IMR-90 (cell line): ENCODE measurements at regions not wholly inside any gene's neighbourhood (a gene's known extent, or its start where the extent isn't known, plus 50 kb on each side); places are given as distances from the start of the nearest gene placed in this dataset.

Experiments
- ATAC-seq: fragments of 200-7000 bp; cut with Tn5 transposase; 2 replicates; pipeline ENCODE4 v1.9.1; 2020; ENCODE audit warnings: low read depth, mild to moderate bottlenecking, moderate library complexity
- BruUV-seq: library from RNA; stranded (reverse); fragments of 400-500 nt; replicated peaks from 2 replicates; lab custom pipeline; 2021; lab: Mats Ljungman, UMichigan
- CTCF ChIA-PET: fragments of 300-600 bp; formaldehyde crosslinking; extraction: SDS; loops from one replicate; lab custom pipeline; 2021; ENCODE audit warnings: antibody characterized with exemption; lab: Yijun Ruan, JAX
- POLR2A ChIA-PET: fragments of 300-600 bp; sonication (Branson Sonifier 250); formaldehyde crosslinking; loops from one replicate; lab custom pipeline; 2022; ENCODE audit warnings: antibody characterized with exemption; ENCODE audit not compliant: unreplicated experiment; lab: Charles Lee
- DNase-seq: peaks from one replicate; pipeline ENCODE4 v3.0.0; 2013
- H2AFZ ChIP-seq: replicated peaks from 2 replicates; pipeline ENCODE3; 2013; ENCODE audit warnings: low read length, mild to moderate bottlenecking; ENCODE audit not compliant: poor library complexity
- H2AK5ac ChIP-seq: 2 replicates; pipeline ENCODE4 v1.6.1; 2013; ENCODE audit warnings: low read depth, low read length, inconsistent platforms
- H2AK9ac ChIP-seq: replicated peaks from 2 replicates; pipeline ENCODE3; 2013; ENCODE audit warnings: mild to moderate bottlenecking, low read depth, low read length, moderate library complexity; ENCODE audit not compliant: poor library complexity
- H2BK120ac ChIP-seq: 2 replicates; pipeline ENCODE4 v1.6.1; 2013; ENCODE audit warnings: low read depth, low read length, inconsistent platforms
- H2BK15ac ChIP-seq: 3 replicates; pipeline ENCODE4 v1.6.1; 2013; ENCODE audit warnings: low read depth, low read length, inconsistent platforms
- H2BK20ac ChIP-seq: 2 replicates; pipeline ENCODE4 v1.6.1; 2013; ENCODE audit warnings: low read depth, mild to moderate bottlenecking, inconsistent platforms, low read length, moderate library complexity
- H2BK5ac ChIP-seq: 2 replicates; pipeline ENCODE4 v1.6.1; 2013; ENCODE audit warnings: mild to moderate bottlenecking, low read depth, low read length, inconsistent platforms; ENCODE audit not compliant: poor library complexity, severe bottlenecking
- H3K14ac ChIP-seq: replicated peaks from 2 replicates; pipeline ENCODE4 v1.6.1; 2013; ENCODE audit warnings: low read depth, low read length, inconsistent platforms
- H3K18ac ChIP-seq: 2 replicates; pipeline ENCODE4 v1.6.1; 2013; ENCODE audit warnings: low read depth, low read length, control low read depth
- H3K23ac ChIP-seq: 2 replicates; pipeline ENCODE4 v1.6.1; 2013; ENCODE audit warnings: low read depth, low read length, inconsistent platforms
- H3K27ac ChIP-seq: 2 replicates; pipeline ENCODE4 v1.5.1; 2013; ENCODE audit warnings: mild to moderate bottlenecking, control low read depth, low read length; ENCODE audit not compliant: insufficient read depth
- H3K27me3 ChIP-seq: 2 replicates; pipeline ENCODE4 v1.6.1; 2013; ENCODE audit warnings: low read length; ENCODE audit not compliant: control insufficient read depth, insufficient read depth
- H3K36me3 ChIP-seq: 2 replicates; pipeline ENCODE4 v1.6.1; 2013; ENCODE audit warnings: low read length, mixed read lengths; ENCODE audit not compliant: control insufficient read depth, insufficient read depth
- H3K4ac ChIP-seq: 2 replicates; pipeline ENCODE4 v1.6.1; 2013; ENCODE audit warnings: low read depth, low read length, inconsistent platforms
- H3K4me1 ChIP-seq: 2 replicates; pipeline ENCODE4 v1.6.1; 2013; ENCODE audit warnings: low read length, mixed read lengths; ENCODE audit not compliant: control insufficient read depth, insufficient read depth
- H3K4me2 ChIP-seq: 2 replicates; pipeline ENCODE4 v1.6.1; 2013; ENCODE audit warnings: low read depth, mild to moderate bottlenecking, control low read depth, low read length, moderate library complexity
- H3K4me3 ChIP-seq: 2 replicates; pipeline ENCODE4 v1.5.1; 2013; ENCODE audit warnings: low read depth, mild to moderate bottlenecking, control low read depth, low read length, moderate library complexity; ENCODE audit not compliant: insufficient read depth
- H3K56ac ChIP-seq: 2 replicates; pipeline ENCODE4 v1.6.1; 2013; ENCODE audit warnings: low read length, inconsistent platforms; ENCODE audit not compliant: insufficient read depth; ENCODE audit errors: extremely low read depth
- H3K79me1 ChIP-seq, 2 experiments: 2 replicates each; pipeline ENCODE4 v1.6.1; 2013; ENCODE audit warnings: low read length in 2 of 2, inconsistent platforms in 1 of 2, low read depth in 1 of 2
- H3K9ac ChIP-seq: 2 replicates; pipeline ENCODE4 v1.6.1; 2013; ENCODE audit warnings: low read depth, low read length, control low read depth
- H3K9me1 ChIP-seq: 2 replicates; pipeline ENCODE4 v1.6.1; 2013; ENCODE audit warnings: low read length, inconsistent platforms; ENCODE audit not compliant: insufficient read depth
- H3K9me3 ChIP-seq: 2 replicates; pipeline ENCODE4 v1.6.1; 2013; ENCODE audit warnings: low read length; ENCODE audit not compliant: control insufficient read depth, insufficient read depth
- H4K20me1 ChIP-seq: 2 replicates; pipeline ENCODE4 v1.6.1; 2013; ENCODE audit warnings: low read length, inconsistent platforms; ENCODE audit not compliant: insufficient read depth
- H4K5ac ChIP-seq: 2 replicates; pipeline ENCODE4 v1.6.1; 2013; ENCODE audit warnings: mild to moderate bottlenecking, low read depth, low read length, control low read depth
- H4K8ac ChIP-seq, 2 experiments: 2 replicates each; pipeline ENCODE4 v1.6.1; 2013; ENCODE audit warnings: low read depth in 2 of 2, low read length in 2 of 2, control low read depth in 1 of 2, inconsistent platforms in 1 of 2
- H4K91ac ChIP-seq: 2 replicates; pipeline ENCODE4 v1.6.1; 2013; ENCODE audit warnings: low read depth, low read length, inconsistent platforms; ENCODE audit not compliant: insufficient read depth
- BHLHE40 ChIP-seq: fragments of 150-350 bp; IDR thresholded peaks from 2 replicates; pipeline ENCODE4 v1.6.1; 2016; ENCODE audit warnings: mild to moderate bottlenecking, low read depth, low read length
- CEBPB ChIP-seq: IDR thresholded peaks from 2 replicates; pipeline ENCODE4 v1.6.1; 2012; ENCODE audit warnings: low read depth, low read length, improper control_type of control experiment
- CHD1 ChIP-seq: IDR thresholded peaks from 2 replicates; pipeline ENCODE4 v1.6.1; 2012; ENCODE audit warnings: low read depth, low read length, improper control_type of control experiment
- FOS ChIP-seq: fragments of 150-350 bp; IDR thresholded peaks from 2 replicates; pipeline ENCODE4 v1.6.1; 2016; ENCODE audit warnings: low read depth, low read length
- MAFK ChIP-seq: IDR thresholded peaks from 2 replicates; pipeline ENCODE4 v1.6.1; 2012; ENCODE audit warnings: low read depth, low read length, improper control_type of control experiment
- MAZ ChIP-seq: IDR thresholded peaks from 2 replicates; pipeline ENCODE4 v1.6.1; 2012; ENCODE audit warnings: low read depth, mild to moderate bottlenecking, low read length, improper control_type of control experiment, moderate library complexity, borderline replicate concordance
- MXI1 ChIP-seq: IDR thresholded peaks from 2 replicates; pipeline ENCODE4 v1.6.1; 2012; ENCODE audit warnings: low read depth, mild to moderate bottlenecking, low read length, moderate library complexity, borderline replicate concordance
- NFE2L2 ChIP-seq: fragments of 150-350 bp; IDR thresholded peaks from 2 replicates; pipeline ENCODE4 v1.6.1; 2016; ENCODE audit warnings: low read depth, mild to moderate bottlenecking, low read length
- POLR2A ChIP-seq: IDR thresholded peaks from 2 replicates; pipeline ENCODE4 v1.6.1; 2012; ENCODE audit warnings: mild to moderate bottlenecking, low read depth, low read length
- RAD21 ChIP-seq: IDR thresholded peaks from 2 replicates; pipeline ENCODE4 v1.6.1; 2012; ENCODE audit warnings: low read length, improper control_type of control experiment
- RCOR1 ChIP-seq: IDR thresholded peaks from 2 replicates; pipeline ENCODE4 v1.6.1; 2012; ENCODE audit warnings: mild to moderate bottlenecking, low read length, improper control_type of control experiment; ENCODE audit not compliant: insufficient replicate concordance
- RFX5 ChIP-seq: IDR thresholded peaks from 2 replicates; pipeline ENCODE4 v1.8.0; 2012; ENCODE audit warnings: low read depth, mild to moderate bottlenecking, low read length, moderate library complexity
- SMC3 ChIP-seq: fragments of 150-350 bp; IDR thresholded peaks from 2 replicates; pipeline ENCODE4 v1.6.1; 2016; ENCODE audit warnings: low read depth, mild to moderate bottlenecking, antibody characterized with exemption, low read length, moderate library complexity
- WGBS, 2 experiments: methylation state at CpG; one replicate each; pipeline versions ENCODE4 v1.1.5 to v1.1.7; 2013; ENCODE audit warnings: missing lambda C conversion rate in 2 of 2; ENCODE audit not compliant: insufficient read length in 1 of 2; ENCODE audit errors: extremely low coverage in 2 of 2; 5-methylcytosine and 5-hydroxymethylcytosine counted together
- dilution Hi-C: fragments of 300-500 bp; cut with HindIII; formaldehyde crosslinking; loops from one replicate; pipeline ENCODE4 v1.14.3; 2018; ENCODE audit warnings: low sequenced_read_pairs; ENCODE audit not compliant: unreplicated experiment
- in situ Hi-C: fragments of 300-500 bp; cut with MboI; formaldehyde crosslinking; loops from 3 replicates; pipeline ENCODE4 v1.14.3; 2019; ENCODE audit warnings: low sequenced_read_pairs, inconsistent platforms, mixed read lengths
- intact Hi-C: fragments of 100-400 bp; cut with micrococcal nuclease; formaldehyde crosslinking; loops from 2 replicates; pipeline ENCODE4 v1.10.0; 2022
- TF ChIP-seq, protein P1 (sequence below): fragments of 150-350 bp; IDR thresholded peaks from 2 replicates; pipeline ENCODE4 v1.6.1; 2016; ENCODE audit warnings: low read depth, mild to moderate bottlenecking, low read length, moderate library complexity, borderline replicate concordance
- TF ChIP-seq, protein P2 (sequence below): fragments of 150-350 bp; IDR thresholded peaks from 2 replicates; pipeline ENCODE4 v1.6.1; 2017; ENCODE audit warnings: mild to moderate bottlenecking, antibody characterized with exemption, low read length, low read depth
- TF ChIP-seq, protein P3 (sequence below): conservative IDR thresholded peaks from 2 replicates; pipeline ENCODE4 v1.5.1; 2012; ENCODE audit warnings: mild to moderate bottlenecking, low read depth, low read length, improper control_type of control experiment

DNA sequence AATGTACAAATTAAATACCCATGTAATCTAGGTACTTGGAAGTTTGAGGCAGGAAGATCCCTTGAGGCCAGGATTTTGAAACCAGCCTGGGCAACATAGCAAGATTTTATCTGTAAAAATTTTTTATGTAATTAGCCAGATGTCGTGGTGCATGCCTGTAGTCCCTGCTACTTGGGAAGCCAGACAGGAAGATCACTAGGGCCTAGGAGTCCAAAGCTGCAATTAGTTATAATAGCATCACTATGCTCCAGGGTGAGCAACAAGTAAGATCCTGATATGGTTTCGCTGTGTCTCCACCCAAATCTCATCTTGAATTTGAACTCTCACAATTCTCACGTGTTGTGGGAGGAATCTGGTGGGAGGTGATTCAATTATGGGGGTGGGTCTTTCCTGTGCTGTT, 535.8 kb downstream of the TENT5A start:
- Histone ChIP-seq H2AK5ac (no peak overlapping the region), H3K56ac (no peak overlapping the region), H2AK9ac (no peak overlapping the region), H3K27me3 (no peaks in the 10 kb centered on the region), H4K8ac (no peak overlapping the region), H3K14ac (no peak overlapping the region), H3K9me3 (0 out of 2 replicates have a peak, but pooled peaks cover 1% of the 10 kb centered on the region), H2BK5ac (no peak overlapping the region), H3K27ac (no peak overlapping the region), H3K4me1 (no peaks in the 10 kb centered on the region), H3K4me2 (no peak overlapping the region), H3K4ac (no peak overlapping the region), H2AFZ (no peak overlapping the region), H2BK15ac (no peak overlapping the region), H3K79me1 (no peaks in the 10 kb centered on the region), H2BK120ac (no peak overlapping the region), H3K36me3 (no peaks in the 10 kb centered on the region), H3K9ac (no peak overlapping the region), H3K18ac (no peak overlapping the region), H4K20me1 (no peaks in the 10 kb centered on the region), H3K4me3 (no peak overlapping the region), H4K5ac (no peak overlapping the region), H2BK20ac (no peak overlapping the region), H3K23ac (no peak overlapping the region), H4K91ac (no peak overlapping the region), H3K9me1 (no peaks in the 10 kb centered on the region)
- in situ Hi-C loops (no loop called here), dilution Hi-C loops (no loop called here), intact Hi-C loops (no loop called here)
- CTCF ChIA-PET: no interaction called here
- DNase-seq (no peak), ATAC-seq (no peak)
- no CpG with 5 or more reads among the region's 3 CpGs for WGBS, 2 experiments
- POLR2A ChIA-PET: no interaction called here
- TF ChIP-seq FOS (no peak), POLR2A (no peak), RFX5 (no peak), RAD21 (no peak), CHD1 (no peak), NFE2L2 (no peak), CEBPB (no peak), RCOR1 (no peak), SMC3 (no peak), BHLHE40 (no peak), MXI1 (no peak), MAFK (no peak), MAZ (no peak)
- TF ChIP-seq, protein P1, sequence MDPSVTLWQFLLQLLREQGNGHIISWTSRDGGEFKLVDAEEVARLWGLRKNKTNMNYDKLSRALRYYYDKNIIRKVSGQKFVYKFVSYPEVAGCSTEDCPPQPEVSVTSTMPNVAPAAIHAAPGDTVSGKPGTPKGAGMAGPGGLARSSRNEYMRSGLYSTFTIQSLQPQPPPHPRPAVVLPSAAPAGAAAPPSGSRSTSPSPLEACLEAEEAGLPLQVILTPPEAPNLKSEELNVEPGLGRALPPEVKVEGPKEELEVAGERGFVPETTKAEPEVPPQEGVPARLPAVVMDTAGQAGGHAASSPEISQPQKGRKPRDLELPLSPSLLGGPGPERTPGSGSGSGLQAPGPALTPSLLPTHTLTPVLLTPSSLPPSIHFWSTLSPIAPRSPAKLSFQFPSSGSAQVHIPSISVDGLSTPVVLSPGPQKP: no peak
- TF ChIP-seq, protein P2, sequence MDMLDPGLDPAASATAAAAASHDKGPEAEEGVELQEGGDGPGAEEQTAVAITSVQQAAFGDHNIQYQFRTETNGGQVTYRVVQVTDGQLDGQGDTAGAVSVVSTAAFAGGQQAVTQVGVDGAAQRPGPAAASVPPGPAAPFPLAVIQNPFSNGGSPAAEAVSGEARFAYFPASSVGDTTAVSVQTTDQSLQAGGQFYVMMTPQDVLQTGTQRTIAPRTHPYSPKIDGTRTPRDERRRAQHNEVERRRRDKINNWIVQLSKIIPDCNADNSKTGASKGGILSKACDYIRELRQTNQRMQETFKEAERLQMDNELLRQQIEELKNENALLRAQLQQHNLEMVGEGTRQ: no peak
- TF ChIP-seq, protein P3, sequence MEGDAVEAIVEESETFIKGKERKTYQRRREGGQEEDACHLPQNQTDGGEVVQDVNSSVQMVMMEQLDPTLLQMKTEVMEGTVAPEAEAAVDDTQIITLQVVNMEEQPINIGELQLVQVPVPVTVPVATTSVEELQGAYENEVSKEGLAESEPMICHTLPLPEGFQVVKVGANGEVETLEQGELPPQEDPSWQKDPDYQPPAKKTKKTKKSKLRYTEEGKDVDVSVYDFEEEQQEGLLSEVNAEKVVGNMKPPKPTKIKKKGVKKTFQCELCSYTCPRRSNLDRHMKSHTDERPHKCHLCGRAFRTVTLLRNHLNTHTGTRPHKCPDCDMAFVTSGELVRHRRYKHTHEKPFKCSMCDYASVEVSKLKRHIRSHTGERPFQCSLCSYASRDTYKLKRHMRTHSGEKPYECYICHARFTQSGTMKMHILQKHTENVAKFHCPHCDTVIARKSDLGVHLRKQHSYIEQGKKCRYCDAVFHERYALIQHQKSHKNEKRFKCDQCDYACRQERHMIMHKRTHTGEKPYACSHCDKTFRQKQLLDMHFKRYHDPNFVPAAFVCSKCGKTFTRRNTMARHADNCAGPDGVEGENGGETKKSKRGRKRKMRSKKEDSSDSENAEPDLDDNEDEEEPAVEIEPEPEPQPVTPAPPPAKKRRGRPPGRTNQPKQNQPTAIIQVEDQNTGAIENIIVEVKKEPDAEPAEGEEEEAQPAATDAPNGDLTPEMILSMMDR: no peak
- no TSS peak for BruUV-seq
